RWPE2 (cell line): ENCODE measurements at regions not wholly inside any gene's neighbourhood (a gene's known extent, or its start where the extent isn't known, plus 50 kb on each side); places are given as distances from the start of the nearest gene placed in this dataset.
"Not testable (repeated sequence)": the region's sequence is repeated elsewhere in the genome, so short reads cannot be mapped to it uniquely, and the experiment has no call there.

Experiments used
- ATAC-seq: fragments of 200-7000 bp; cut with Tn5 transposase; 3 replicates; pipeline ENCODE4 v1.9.1; 2021; ENCODE audit warnings: low read depth
- DNase-seq: peaks from one replicate; pipeline ENCODE4 v3.0.0-alpha.2; 2020; ENCODE audit warnings: low spot score
- H3K27ac ChIP-seq: fragments of 450-650 bp; 2 replicates; pipeline ENCODE4 v1.5.1; 2017; ENCODE audit warnings: mild to moderate bottlenecking; ENCODE audit not compliant: poor library complexity, severe bottlenecking
- H3K27me3 ChIP-seq: fragments of 250-450 bp; sonication (Bioruptor Pico); 2 replicates; pipeline ENCODE4 v1.5.1; 2021; ENCODE audit warnings: mild to moderate bottlenecking, moderate library complexity; ENCODE audit not compliant: insufficient read depth, poor library complexity, severe bottlenecking
- H3K36me3 ChIP-seq: fragments of 250-450 bp; sonication (Bioruptor Pico); 2 replicates; pipeline ENCODE4 v1.5.1; 2020; ENCODE audit warnings: low read depth, mild to moderate bottlenecking, moderate library complexity
- H3K4me1 ChIP-seq: fragments of 250-450 bp; sonication (Bioruptor Pico); 2 replicates; pipeline ENCODE4 v1.5.1; 2021; ENCODE audit warnings: mild to moderate bottlenecking, moderate library complexity; ENCODE audit not compliant: insufficient read depth, poor library complexity, severe bottlenecking
- H3K4me3 ChIP-seq: fragments of 250-450 bp; sonication (Bioruptor Pico); 2 replicates; pipeline ENCODE4 v1.5.1; 2021; ENCODE audit warnings: mild to moderate bottlenecking, moderate library complexity; ENCODE audit not compliant: severe bottlenecking
- H3K9me3 ChIP-seq: fragments of 250-450 bp; sonication (Bioruptor Pico); 2 replicates; pipeline ENCODE4 v1.5.1; 2021; ENCODE audit warnings: mild to moderate bottlenecking, moderate library complexity; ENCODE audit not compliant: severe bottlenecking
- CTCF ChIP-seq: fragments of 450-650 bp; IDR thresholded peaks from one replicate; pipeline ENCODE4 v1.5.1; 2017; ENCODE audit warnings: mild to moderate bottlenecking, moderate library complexity; ENCODE audit not compliant: poor library complexity, severe bottlenecking

DNA sequence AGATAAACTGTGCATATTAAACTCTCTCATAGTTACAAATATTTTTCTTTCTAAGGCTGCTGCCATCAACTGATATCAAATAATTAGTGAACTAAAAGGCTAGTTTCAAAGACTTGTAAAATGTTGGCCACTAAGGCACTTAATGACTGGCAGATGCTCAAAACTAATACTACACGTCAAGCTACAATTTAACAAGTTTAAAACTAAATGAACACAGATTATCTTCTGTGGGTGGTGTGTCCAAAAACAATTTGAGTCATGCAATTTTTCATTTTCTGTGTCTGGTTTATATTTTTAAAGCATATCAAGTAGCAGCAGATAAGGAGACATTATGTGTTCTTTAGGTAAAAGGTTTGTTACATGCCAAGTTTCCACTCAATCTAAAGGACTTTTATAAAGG is 665.1 kb downstream of the EFNA5 start:
- Histone ChIP-seq H3K36me3 (no peaks in the 10 kb centered on the region), H3K27ac (no peak overlapping the region), H3K4me1 (no peaks in the 10 kb centered on the region), H3K27me3 (no peaks in the 10 kb centered on the region), H3K9me3 (no peaks in the 10 kb centered on the region), H3K4me3 (no peak overlapping the region)
- DNase-seq: no peak
- ATAC-seq: no peak
- no peak for TF ChIP-seq CTCF

DNA sequence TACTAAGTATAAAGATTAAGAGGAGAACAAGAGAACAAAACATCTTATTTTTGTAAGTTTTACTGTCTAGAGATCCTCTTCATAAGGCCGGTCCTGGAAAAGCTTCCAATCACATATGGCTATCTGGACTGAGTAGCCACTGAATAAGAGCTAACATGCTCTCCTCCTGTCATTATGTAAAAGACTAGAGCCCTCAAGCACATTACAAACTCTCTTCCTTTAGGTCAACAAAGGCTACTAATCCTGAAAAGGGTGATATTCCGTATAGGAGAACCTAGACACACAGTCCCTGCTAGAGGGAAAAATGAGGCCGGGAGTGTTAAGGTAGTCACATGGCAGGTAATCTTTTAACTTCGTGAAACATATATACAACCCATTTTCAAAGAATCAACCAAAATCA is 665.6 kb downstream of the EFNA5 start:
- no peaks in the 10 kb centered on the region for H3K9me3 ChIP-seq
- no peak for TF ChIP-seq CTCF
- no peaks in the 10 kb centered on the region for H3K36me3 ChIP-seq
- H3K27me3 ChIP-seq: no peaks in the 10 kb centered on the region
- no peak overlapping the region for H3K27ac ChIP-seq
- ATAC-seq: no peak
- H3K4me1 ChIP-seq: no peaks in the 10 kb centered on the region
- H3K4me3 ChIP-seq: no peak overlapping the region
- no peak for DNase-seq

DNA sequence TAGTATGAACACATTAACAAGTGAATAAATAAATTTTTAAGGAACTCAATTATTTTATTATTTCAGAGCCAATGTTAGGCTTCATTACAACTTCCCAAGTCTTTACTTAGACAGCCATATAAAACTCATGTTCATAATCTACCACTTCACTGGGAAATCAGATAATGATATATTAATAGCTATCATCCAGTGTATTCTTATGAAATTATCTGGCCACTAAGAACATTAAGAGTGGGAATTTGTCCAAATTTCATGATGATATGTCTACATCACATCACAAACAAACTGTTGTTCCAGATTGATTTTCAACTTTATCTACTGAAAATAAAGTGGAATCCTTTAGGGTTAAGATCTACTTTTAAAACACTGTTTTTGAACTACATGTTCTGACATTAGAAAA is 668.6 kb downstream of the EFNA5 start:
- ATAC-seq: no peak
- DNase-seq: no peak
- H3K4me3 ChIP-seq: no peak overlapping the region
- no peaks in the 10 kb centered on the region for H3K9me3 ChIP-seq
- H3K4me1 ChIP-seq: no peaks in the 10 kb centered on the region
- no peaks in the 10 kb centered on the region for H3K27me3 ChIP-seq
- H3K27ac ChIP-seq: no peak overlapping the region
- TF ChIP-seq CTCF: no peak
- no peaks in the 10 kb centered on the region for H3K36me3 ChIP-seq

DNA sequence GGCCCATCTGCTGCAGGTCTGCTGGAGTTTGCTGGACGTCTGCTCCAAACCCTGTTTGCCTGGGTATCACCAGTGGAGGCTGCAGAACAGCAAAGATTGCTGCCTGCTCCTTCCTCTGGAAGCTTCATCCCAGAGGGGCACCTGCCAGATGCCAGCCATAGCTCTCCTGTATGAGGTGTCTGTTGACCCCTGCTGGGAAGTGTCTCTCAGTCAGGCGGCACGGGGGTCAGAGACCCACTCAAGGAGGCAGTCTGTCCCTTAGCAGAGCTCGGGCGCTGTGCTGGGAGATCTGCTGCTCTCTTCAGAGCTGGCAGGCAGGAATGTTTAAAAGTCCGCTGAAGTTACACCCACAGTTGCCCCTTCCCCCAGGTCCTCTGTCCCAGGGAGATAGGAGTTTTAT is 671.2 kb downstream of the EFNA5 start:
- H3K27me3 ChIP-seq, H3K27ac ChIP-seq, ATAC-seq, H3K9me3 ChIP-seq, H3K36me3 ChIP-seq, DNase-seq, H3K4me1 ChIP-seq, H3K4me3 ChIP-seq: not testable (repeated sequence)

DNA sequence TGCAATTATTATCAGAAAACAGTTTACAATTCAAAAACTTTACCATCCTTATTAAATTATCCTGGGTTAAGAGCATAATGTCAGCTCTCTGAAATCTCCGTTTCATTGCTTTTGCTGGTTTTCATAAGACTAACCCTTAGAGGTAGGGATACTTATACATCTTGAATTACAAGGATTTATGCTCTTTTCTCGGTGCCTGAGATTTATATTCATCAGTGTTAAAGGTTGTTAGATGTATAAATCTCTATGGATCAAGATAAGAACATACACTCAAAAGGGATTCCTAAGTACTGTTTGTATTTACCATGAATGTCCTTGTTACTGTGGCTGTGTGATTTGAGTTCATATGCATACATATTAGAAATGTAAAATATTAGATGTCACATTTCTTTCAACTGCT is 684.7 kb downstream of the EFNA5 start:
- H3K36me3 ChIP-seq: no peaks in the 10 kb centered on the region
- no peaks in the 10 kb centered on the region for H3K4me1 ChIP-seq
- H3K4me3 ChIP-seq: no peak overlapping the region
- no peak for TF ChIP-seq CTCF
- no peak for ATAC-seq
- no peak for DNase-seq
- H3K27me3 ChIP-seq: no peaks in the 10 kb centered on the region
- H3K9me3 ChIP-seq: no peaks in the 10 kb centered on the region
- H3K27ac ChIP-seq: no peak overlapping the region

DNA sequence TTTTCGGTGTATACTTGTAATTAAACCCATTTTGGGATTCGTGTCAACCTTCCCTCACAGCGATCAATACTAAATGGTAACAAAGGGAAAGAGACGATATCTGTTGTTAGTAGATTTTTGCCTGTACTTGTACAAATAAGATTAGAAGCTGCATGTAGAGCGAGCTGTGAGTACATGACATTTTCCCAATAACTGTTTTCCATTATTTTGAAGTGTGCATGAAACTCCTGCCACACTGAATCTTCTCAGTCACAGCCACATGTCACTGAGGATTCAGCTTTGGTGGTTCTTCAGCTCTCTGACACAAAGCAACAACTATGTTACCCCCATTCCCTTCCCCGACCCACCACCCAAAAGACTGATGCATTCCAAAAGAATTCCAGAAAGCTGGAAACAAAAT is 685.6 kb downstream of the EFNA5 start:
- H3K4me1 ChIP-seq: no peaks in the 10 kb centered on the region
- H3K36me3 ChIP-seq: no peaks in the 10 kb centered on the region
- H3K27me3 ChIP-seq: no peaks in the 10 kb centered on the region
- H3K27ac ChIP-seq: no peak overlapping the region
- no peak for TF ChIP-seq CTCF
- H3K4me3 ChIP-seq: no peak overlapping the region
- DNase-seq: no peak
- ATAC-seq: no peak
- H3K9me3 ChIP-seq: no peaks in the 10 kb centered on the region

- not testable (repeated sequence) for H3K27me3 ChIP-seq, ATAC-seq, H3K4me1 ChIP-seq, H3K36me3 ChIP-seq, H3K27ac ChIP-seq, H3K9me3 ChIP-seq, H3K4me3 ChIP-seq, DNase-seq
Measured at GRCh38 chr5:106979178-106979577, 691.6 kb downstream of the EFNA5 start.

DNA sequence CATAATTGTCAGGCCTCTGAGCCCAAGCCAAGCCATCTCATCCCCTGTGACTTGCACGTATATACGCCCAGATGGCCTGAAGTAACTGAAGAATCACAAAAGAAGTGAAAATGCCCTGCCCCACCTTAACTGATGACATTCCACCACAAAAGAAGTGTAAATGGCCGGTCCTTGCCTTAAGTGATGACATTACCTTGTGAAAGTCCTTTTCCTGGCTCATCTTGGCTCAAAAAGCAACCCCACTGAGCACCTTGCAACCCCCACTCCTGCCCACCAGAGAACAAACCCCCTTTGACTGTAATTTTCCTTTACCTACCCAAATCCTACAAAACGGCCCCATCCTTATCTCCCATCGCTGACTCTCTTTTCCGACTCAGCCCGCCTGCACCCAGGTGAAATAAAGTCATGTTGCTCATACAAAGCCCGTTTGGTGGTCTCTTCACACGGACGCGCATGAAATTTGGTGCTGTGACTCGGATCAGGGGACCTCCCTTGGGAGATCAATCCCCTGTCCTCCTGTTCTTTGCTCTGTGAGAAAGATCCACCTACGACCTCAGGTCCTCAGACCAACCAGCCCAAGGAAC is 692.1 kb downstream of the EFNA5 start:
- not testable (repeated sequence) for H3K4me1 ChIP-seq, H3K9me3 ChIP-seq, H3K4me3 ChIP-seq, H3K36me3 ChIP-seq, H3K27me3 ChIP-seq, ATAC-seq, DNase-seq, H3K27ac ChIP-seq
